Caco-2 (cell line): ENCODE measurements at regions not wholly inside any gene's neighbourhood (a gene's known extent, or its start where the extent isn't known, plus 50 kb on each side); places are given as distances from the start of the nearest gene placed in this dataset.

Experiments used
- BruUV-seq: library from RNA; stranded (reverse); fragments of 400-500 nt; replicated peaks from 2 replicates; lab custom pipeline; 2021; lab: Mats Ljungman, UMichigan
- CTCF ChIA-PET: fragments of 300-600 bp; sonication (Branson Sonifier 250); formaldehyde crosslinking; loops from one replicate; lab custom pipeline; 2022; ENCODE audit warnings: antibody characterized with exemption; lab: Charles Lee
- POLR2A ChIA-PET: fragments of 300-600 bp; sonication (Branson Sonifier 250); formaldehyde crosslinking; loops from one replicate; lab custom pipeline; 2022; ENCODE audit warnings: antibody characterized with exemption; lab: Charles Lee
- DNase-seq, 2 experiments: peaks; one replicate each; pipeline versions ENCODE4 v3.0.0 to v3.0.0-alpha.2; 2020 to 2022
- H3K27me3 ChIP-seq: replicated peaks from 2 replicates; pipeline ENCODE4 v1.6.0; 2011; ENCODE audit warnings: low read length; ENCODE audit not compliant: control insufficient read depth, insufficient read depth
- H3K36me3 ChIP-seq: 2 replicates; pipeline ENCODE4 v1.5.1; 2011; ENCODE audit warnings: low read length; ENCODE audit not compliant: control insufficient read depth, insufficient read depth
- H3K4me1 ChIP-seq: fragments of 250-450 bp; sonication (Bioruptor Pico); 2 replicates; pipeline ENCODE4 v1.5.1; 2020; ENCODE audit warnings: mild to moderate bottlenecking
- H3K4me3 ChIP-seq: 2 replicates; pipeline ENCODE4 v1.5.1; 2011; ENCODE audit warnings: low read depth, mild to moderate bottlenecking, control low read depth, low read length
- H3K9me3 ChIP-seq: fragments of 250-450 bp; sonication (Bioruptor Pico); 2 replicates; pipeline ENCODE4 v1.5.1; 2020; ENCODE audit warnings: mild to moderate bottlenecking, moderate library complexity
- H3K27ac Mint-ChIP-seq: one replicate; pipeline ENCODE4 v1.8.0; 2022; ENCODE audit warnings: mixed read lengths; ENCODE audit not compliant: unreplicated experiment
- H3K27me3 Mint-ChIP-seq: one replicate; pipeline ENCODE4 v1.8.0; 2022; ENCODE audit warnings: mixed read lengths; ENCODE audit not compliant: insufficient read depth, unreplicated experiment
- H3K36me3 Mint-ChIP-seq: one replicate; pipeline ENCODE4 v1.8.0; 2022; ENCODE audit warnings: mild to moderate bottlenecking, mixed read lengths; ENCODE audit not compliant: insufficient read depth, unreplicated experiment
- H3K4me1 Mint-ChIP-seq: one replicate; pipeline ENCODE4 v1.8.0; 2022; ENCODE audit warnings: low read depth, mixed read lengths; ENCODE audit not compliant: unreplicated experiment
- H3K4me3 Mint-ChIP-seq: one replicate; pipeline ENCODE4 v1.8.0; 2022; ENCODE audit warnings: mild to moderate bottlenecking, moderate library complexity, mixed read lengths; ENCODE audit not compliant: unreplicated experiment
- H3K9me3 Mint-ChIP-seq: one replicate; pipeline ENCODE4 v1.8.0; 2022; ENCODE audit warnings: mixed read lengths; ENCODE audit not compliant: unreplicated experiment
- CTCF ChIP-seq, 2 experiments: fragments of 200-600 bp in 1 of 2; IDR thresholded peaks; 1 replicate in 1 of 2; 2 replicates in 1 of 2; pipeline versions ENCODE4 v1.5.1 to v1.8.0; 2011 to 2022; ENCODE audit warnings: antibody characterized with exemption in 1 of 2, control low read depth in 1 of 2, inconsistent platforms in 1 of 2, low read depth in 1 of 2, low read length in 1 of 2, mild to moderate bottlenecking in 1 of 2, moderate library complexity in 1 of 2; ENCODE audit not compliant: insufficient read depth in 1 of 2, severe bottlenecking in 1 of 2, unreplicated experiment in 1 of 2
- intact Hi-C: fragments of 100-400 bp; cut with micrococcal nuclease; formaldehyde crosslinking; loops from one replicate; pipeline ENCODE4 v1.10.0; 2022; ENCODE audit not compliant: unreplicated experiment

- H3K4me3 ChIP-seq, result no peak overlapping the region
- no peak for DNase-seq
- no peaks in the 10 kb centered on the region for H3K4me1 Mint-ChIP-seq
- no peaks in the 10 kb centered on the region; the same call in 1 of the 2 replicates for H3K27me3 ChIP-seq
- BruUV-seq, result no TSS peak
- H3K27me3 Mint-ChIP-seq, result no peaks in the 10 kb centered on the region
- H3K36me3 Mint-ChIP-seq, result no peaks in the 10 kb centered on the region
- intact Hi-C loops, result no loop called here
- no peak overlapping the region for H3K27ac Mint-ChIP-seq
- H3K4me1 ChIP-seq, result no peaks in the 10 kb centered on the region
- H3K4me3 Mint-ChIP-seq, result no peak overlapping the region
- H3K9me3 Mint-ChIP-seq, result no peaks in the 10 kb centered on the region
- no peak for TF ChIP-seq CTCF (IDR thresholded peaks at IDR 0.05; ENCODE audit: insufficient read depth in 1 of 2, low read depth in 1 of 2, low read length in 1 of 2, severe bottlenecking in 1 of 2, unreplicated experiment in 1 of 2)
- CTCF ChIA-PET, result no interaction called here
- no peaks in the 10 kb centered on the region for H3K9me3 ChIP-seq
- POLR2A ChIA-PET, result no interaction called here
- no peaks in the 10 kb centered on the region for H3K36me3 ChIP-seq
Measured at GRCh38 chr5:167248257-167248656, 1043.2 kb upstream of the WWC1 start.

GRCh38 chr5:167250996-167251395, 1040.4 kb upstream of the WWC1 start:
- H3K27me3 ChIP-seq, result no peaks in the 10 kb centered on the region
- no peaks in the 10 kb centered on the region for H3K36me3 ChIP-seq
- no peak for DNase-seq
- no peaks in the 10 kb centered on the region for H3K9me3 ChIP-seq
- H3K4me3 ChIP-seq, result no peak overlapping the region
- ChIA-PET POLR2A (no interaction called here), CTCF (no interaction called here)
- no peaks in the 10 kb centered on the region for H3K27me3 Mint-ChIP-seq
- TF ChIP-seq CTCF (IDR thresholded peaks at IDR 0.05; ENCODE audit: insufficient read depth in 1 of 2, low read depth in 1 of 2, low read length in 1 of 2, severe bottlenecking in 1 of 2, unreplicated experiment in 1 of 2), result no peak
- H3K27ac Mint-ChIP-seq, result no peak overlapping the region
- H3K4me1 Mint-ChIP-seq, result no peaks in the 10 kb centered on the region
- no peaks in the 10 kb centered on the region for H3K4me1 ChIP-seq
- BruUV-seq, result no TSS peak
- H3K36me3 Mint-ChIP-seq, result no peaks in the 10 kb centered on the region
- intact Hi-C loops, result no loop called here
- H3K4me3 Mint-ChIP-seq, result no peak overlapping the region
- H3K9me3 Mint-ChIP-seq, result no peaks in the 10 kb centered on the region

GRCh38 chr5:167254132-167254531, 1037.3 kb upstream of the WWC1 start:
- CTCF ChIA-PET, result no interaction called here
- BruUV-seq, result no TSS peak
- no peak for TF ChIP-seq CTCF (IDR thresholded peaks at IDR 0.05; ENCODE audit: insufficient read depth in 1 of 2, low read depth in 1 of 2, low read length in 1 of 2, severe bottlenecking in 1 of 2, unreplicated experiment in 1 of 2)
- H3K4me3 ChIP-seq, result no peak overlapping the region
- no peaks in the 10 kb centered on the region for H3K4me1 ChIP-seq
- no peak for DNase-seq
- intact Hi-C loops, result no loop called here
- H3K36me3 ChIP-seq, result no peaks in the 10 kb centered on the region
- H3K9me3 ChIP-seq, result no peaks in the 10 kb centered on the region
- H3K4me3 Mint-ChIP-seq, result no peak overlapping the region
- no peaks in the 10 kb centered on the region for H3K27me3 ChIP-seq
- POLR2A ChIA-PET, result no interaction called here
- H3K27me3 Mint-ChIP-seq, result peaks cover 3% of the 10 kb centered on the region
- no peaks in the 10 kb centered on the region for H3K9me3 Mint-ChIP-seq
- H3K27ac Mint-ChIP-seq, result no peak overlapping the region
- no peaks in the 10 kb centered on the region for H3K4me1 Mint-ChIP-seq
- H3K36me3 Mint-ChIP-seq, result no peaks in the 10 kb centered on the region
